H9 (cell line): ENCODE measurements at regions not wholly inside any gene's neighbourhood (a gene's known extent, or its start where the extent isn't known, plus 50 kb on each side); places are given as distances from the start of the nearest gene placed in this dataset.

Experiments
- DNase-seq: peaks from one replicate; pipeline ENCODE4 v3.0.0-alpha.2; 2017
- H2AFZ ChIP-seq: one replicate; pipeline ENCODE4 v1.6.1; 2013; ENCODE audit warnings: mild to moderate bottlenecking, low read length, control low read depth, moderate library complexity
- H2AK5ac ChIP-seq: 2 replicates; pipeline ENCODE4 v1.6.1; 2013; ENCODE audit warnings: low read length, control low read depth, mixed read lengths; ENCODE audit not compliant: insufficient read length
- H2BK120ac ChIP-seq: one replicate; pipeline ENCODE4 v1.6.1; 2013; ENCODE audit warnings: low read depth, mild to moderate bottlenecking, low read length, control low read depth, inconsistent platforms; ENCODE audit not compliant: poor library complexity, severe bottlenecking
- H2BK12ac ChIP-seq: 2 replicates; pipeline ENCODE4 v1.6.1; 2013; ENCODE audit warnings: low read length, control low read depth, mixed read lengths, low read depth; ENCODE audit not compliant: insufficient read length
- H2BK15ac ChIP-seq: 2 replicates; pipeline ENCODE4 v1.6.1; 2013; ENCODE audit warnings: low read depth, low read length, control low read depth
- H2BK20ac ChIP-seq: one replicate; pipeline ENCODE4 v1.6.1; 2013; ENCODE audit warnings: low read depth, mild to moderate bottlenecking, low read length, control low read depth, inconsistent platforms; ENCODE audit not compliant: poor library complexity, severe bottlenecking
- H2BK5ac ChIP-seq: 2 replicates; pipeline ENCODE4 v1.6.1; 2013; ENCODE audit warnings: low read length, control low read depth, mixed read lengths; ENCODE audit not compliant: insufficient read length
- H3K14ac ChIP-seq: 2 replicates; pipeline ENCODE4 v1.6.1; 2013; ENCODE audit warnings: low read length, control low read depth; ENCODE audit not compliant: insufficient read depth
- H3K18ac ChIP-seq: 2 replicates; pipeline ENCODE4 v1.6.1; 2013; ENCODE audit warnings: low read depth, mild to moderate bottlenecking, mixed read lengths, low read length, control low read depth; ENCODE audit not compliant: insufficient read length
- H3K23ac ChIP-seq: 2 replicates; pipeline ENCODE4 v1.6.1; 2013; ENCODE audit warnings: low read length, control low read depth, mixed read lengths, low read depth; ENCODE audit not compliant: insufficient read length
- H3K23me2 ChIP-seq: 2 replicates; pipeline ENCODE4 v1.6.1; 2013; ENCODE audit warnings: low read depth, mild to moderate bottlenecking, mixed read lengths, low read length, control low read depth; ENCODE audit not compliant: insufficient read length, poor library complexity, severe bottlenecking
- H3K27ac ChIP-seq: 2 replicates; pipeline ENCODE4 v1.5.1; 2013; ENCODE audit warnings: low read length, control low read depth, mixed read lengths, low read depth; ENCODE audit not compliant: insufficient read length
- H3K27me3 ChIP-seq: 2 replicates; pipeline ENCODE4 v1.6.1; 2013; ENCODE audit warnings: low read length, control low read depth, inconsistent platforms; ENCODE audit not compliant: insufficient read depth
- H3K4ac ChIP-seq: 2 replicates; pipeline ENCODE4 v1.6.1; 2013; ENCODE audit warnings: low read depth, mild to moderate bottlenecking, control low read depth, inconsistent platforms, low read length, moderate library complexity
- H3K4me1 ChIP-seq: 2 replicates; pipeline ENCODE4 v1.6.1; 2013; ENCODE audit warnings: low read length, control low read depth, inconsistent platforms; ENCODE audit not compliant: insufficient read depth
- H3K4me2 ChIP-seq: 2 replicates; pipeline ENCODE4 v1.6.1; 2013; ENCODE audit warnings: low read length, control low read depth, mixed read lengths; ENCODE audit not compliant: insufficient read length, insufficient read depth
- H3K56ac ChIP-seq: 2 replicates; pipeline ENCODE4 v1.6.1; 2013; ENCODE audit warnings: low read depth, mild to moderate bottlenecking, mixed read lengths, low read length, control low read depth; ENCODE audit not compliant: insufficient read length
- H3K79me1 ChIP-seq: 2 replicates; pipeline ENCODE4 v1.6.1; 2013; ENCODE audit warnings: low read depth, mild to moderate bottlenecking, moderate library complexity, low read length, control low read depth, inconsistent platforms; ENCODE audit not compliant: insufficient read depth, poor library complexity, severe bottlenecking
- H3K79me2 ChIP-seq: 2 replicates; pipeline ENCODE4 v1.6.1; 2013; ENCODE audit warnings: low read length, control low read depth, inconsistent platforms; ENCODE audit not compliant: insufficient read depth
- H3K9ac ChIP-seq: 2 replicates; pipeline ENCODE4 v1.6.1; 2013; ENCODE audit warnings: low read length, control low read depth, mixed read lengths; ENCODE audit not compliant: insufficient read length; ENCODE audit errors: extremely low read depth
- H3K9me3 ChIP-seq: one replicate; pipeline ENCODE4 v1.6.1; 2013; ENCODE audit warnings: low read depth, low read length, inconsistent platforms; ENCODE audit not compliant: control insufficient read depth
- H3T11ph ChIP-seq: one replicate; pipeline ENCODE4 v1.6.1; 2013; ENCODE audit warnings: mild to moderate bottlenecking, low read length, control low read depth, inconsistent platforms
- H4K20me1 ChIP-seq: one replicate; pipeline ENCODE4 v1.6.1; 2013; ENCODE audit not compliant: control insufficient read depth, insufficient read length, insufficient read depth
- H4K5ac ChIP-seq: 2 replicates; pipeline ENCODE4 v1.6.1; 2013; ENCODE audit warnings: low read depth, mild to moderate bottlenecking, mixed read lengths, low read length, control low read depth; ENCODE audit not compliant: insufficient read length
- H4K8ac ChIP-seq: replicated peaks from 2 replicates; pipeline ENCODE4 v1.6.1; 2013; ENCODE audit warnings: low read length, control low read depth, mixed read lengths, low read depth; ENCODE audit not compliant: insufficient read length
- H4K91ac ChIP-seq: 2 replicates; pipeline ENCODE4 v1.6.1; 2013; ENCODE audit warnings: low read depth, mild to moderate bottlenecking, moderate library complexity, mixed read lengths, low read length, control low read depth; ENCODE audit not compliant: insufficient read length
- H3K27ac Mint-ChIP-seq, 3 experiments: 2 replicates in 2 of 3; 3 replicates in 1 of 3; pipeline ENCODE4 v1.8.0; 2020 to 2021; ENCODE audit warnings: mixed read lengths in 3 of 3, mild to moderate bottlenecking in 1 of 3, moderate library complexity in 1 of 3
- H3K27me3 Mint-ChIP-seq: 2 replicates; pipeline ENCODE4 v1.8.0; 2021; ENCODE audit warnings: low read depth, mild to moderate bottlenecking, moderate library complexity, mixed read lengths
- H3K36me3 Mint-ChIP-seq, 3 experiments: 2 replicates in 2 of 3; 3 replicates in 1 of 3; pipeline ENCODE4 v1.8.0; 2020 to 2021; ENCODE audit warnings: low read depth in 3 of 3, mixed read lengths in 3 of 3; ENCODE audit not compliant: insufficient read depth in 1 of 3
- H3K4me1 Mint-ChIP-seq, 2 experiments: 2 replicates each; pipeline ENCODE4 v1.8.0; 2020; ENCODE audit warnings: mixed read lengths in 2 of 2
- H3K4me3 Mint-ChIP-seq, 2 experiments: 2 replicates in 1 of 2; 3 replicates in 1 of 2; pipeline ENCODE4 v1.8.0; 2020 to 2021; ENCODE audit warnings: mild to moderate bottlenecking in 2 of 2, mixed read lengths in 2 of 2, moderate library complexity in 1 of 2
- H3K9me3 Mint-ChIP-seq, 2 experiments: 2 replicates in 1 of 2; 3 replicates in 1 of 2; pipeline ENCODE4 v1.8.0; 2020; ENCODE audit warnings: mild to moderate bottlenecking in 2 of 2, mixed read lengths in 2 of 2, moderate library complexity in 1 of 2
- CTCF ChIP-seq: fragments of 200-600 bp; sonication (generic); conservative IDR thresholded peaks from 3 replicates; pipeline ENCODE4 v1.8.0; 2021; ENCODE audit warnings: antibody characterized with exemption, mild to moderate bottlenecking
- WGBS: extraction: QIAGEN DNeasy Blood & Tissue Kit; methylation state at CpG from one replicate; pipeline ENCODE4 v1.1.7; 2013; ENCODE audit warnings: missing lambda C conversion rate, low lambda C conversion rate, mixed read lengths; ENCODE audit not compliant: insufficient read length; ENCODE audit errors: extremely low coverage; 5-methylcytosine and 5-hydroxymethylcytosine counted together

DNA sequence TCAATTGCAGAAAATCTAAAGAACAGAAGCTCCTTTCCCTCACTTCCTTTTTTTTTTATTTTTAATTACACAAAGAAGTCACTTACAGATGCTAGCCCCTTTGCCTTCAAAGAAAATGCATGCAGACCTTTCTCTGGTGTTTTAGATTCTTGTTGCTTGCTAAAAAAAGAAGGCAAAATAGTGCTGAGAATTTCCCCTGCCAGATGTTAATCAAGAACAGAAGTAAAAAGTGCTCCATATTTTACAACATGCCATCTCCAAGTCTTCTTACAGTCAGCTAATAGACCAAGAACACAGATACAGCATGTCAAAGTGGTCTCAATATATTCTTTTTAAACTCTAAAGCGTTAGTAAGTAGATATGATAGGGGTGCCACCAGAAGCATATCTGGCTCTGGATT lies 142.8 kb upstream of the RGMB start:
- no peak overlapping the region for H3K14ac ChIP-seq
- H3K27me3 ChIP-seq: no peaks in the 10 kb centered on the region
- no peaks in the 10 kb centered on the region for H3K79me2 ChIP-seq
- no peak overlapping the region for H2AK5ac ChIP-seq
- peaks cover 0 to 5% of the 10 kb centered on the region in 2 experiments; a peak in 2 of 5 replicates for H3K9me3 Mint-ChIP-seq
- H2AFZ ChIP-seq: no peak overlapping the region
- no peaks in the 10 kb centered on the region for H3K79me1 ChIP-seq
- no peak for DNase-seq
- no peak overlapping the region for H3T11ph ChIP-seq
- H3K56ac ChIP-seq: no peak overlapping the region
- H3K23ac ChIP-seq: no peak overlapping the region
- H3K23me2 ChIP-seq: no peaks in the 10 kb centered on the region
- H2BK120ac ChIP-seq: no peak overlapping the region
- H3K9me3 ChIP-seq: no peaks in the 10 kb centered on the region
- H3K9ac ChIP-seq: no peak overlapping the region
- H4K8ac ChIP-seq: no peak overlapping the region
- H2BK12ac ChIP-seq: no peak overlapping the region
- no peak overlapping the region for H3K4me3 Mint-ChIP-seq
- H4K91ac ChIP-seq: no peak overlapping the region
- H3K4me1 Mint-ChIP-seq: peaks cover 10% of the 10 kb centered on the region in 2 experiments
- no peak for TF ChIP-seq CTCF
- no peak overlapping the region for H2BK20ac ChIP-seq
- no peaks in the 10 kb centered on the region for H3K36me3 Mint-ChIP-seq
- H2BK15ac ChIP-seq: no peak overlapping the region
- no peak overlapping the region for H4K5ac ChIP-seq
- H3K18ac ChIP-seq: no peak overlapping the region
- no peak overlapping the region for H2BK5ac ChIP-seq
- H4K20me1 ChIP-seq: no peaks in the 10 kb centered on the region
- H3K27me3 Mint-ChIP-seq: no peaks in the 10 kb centered on the region
- H3K27ac ChIP-seq: no peak overlapping the region
- no peak overlapping the region for H3K27ac Mint-ChIP-seq
- H3K4me2 ChIP-seq: no peak overlapping the region
- no peak overlapping the region for H3K4ac ChIP-seq
- WGBS: no CpG with 5 or more reads among the region's 1 CpG
- H3K4me1 ChIP-seq: peaks cover 2% of the 10 kb centered on the region; the same call in 1 of the 2 replicates
